ENCODE measurements at regions not wholly inside any gene's neighbourhood (a gene's known extent, or its start where the extent isn't known, plus 50 kb on each side); places are given as distances from the start of the nearest gene placed in this dataset.

DNA sequence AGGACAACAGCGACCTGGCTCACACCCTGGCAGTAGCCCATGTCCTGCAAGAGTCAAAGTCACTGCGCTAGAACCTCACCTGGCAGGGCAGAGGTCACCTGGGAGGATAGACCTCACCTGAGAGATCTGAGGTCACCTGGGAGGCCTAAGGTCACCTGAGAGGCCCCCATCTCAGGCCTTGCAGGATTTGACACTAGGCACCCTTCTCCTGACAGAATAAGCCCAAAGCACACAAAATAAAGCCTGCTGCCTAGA lies 75.2 kb upstream of the SPTLC1 start:
- TF ChIP-seq, protein P1, sequence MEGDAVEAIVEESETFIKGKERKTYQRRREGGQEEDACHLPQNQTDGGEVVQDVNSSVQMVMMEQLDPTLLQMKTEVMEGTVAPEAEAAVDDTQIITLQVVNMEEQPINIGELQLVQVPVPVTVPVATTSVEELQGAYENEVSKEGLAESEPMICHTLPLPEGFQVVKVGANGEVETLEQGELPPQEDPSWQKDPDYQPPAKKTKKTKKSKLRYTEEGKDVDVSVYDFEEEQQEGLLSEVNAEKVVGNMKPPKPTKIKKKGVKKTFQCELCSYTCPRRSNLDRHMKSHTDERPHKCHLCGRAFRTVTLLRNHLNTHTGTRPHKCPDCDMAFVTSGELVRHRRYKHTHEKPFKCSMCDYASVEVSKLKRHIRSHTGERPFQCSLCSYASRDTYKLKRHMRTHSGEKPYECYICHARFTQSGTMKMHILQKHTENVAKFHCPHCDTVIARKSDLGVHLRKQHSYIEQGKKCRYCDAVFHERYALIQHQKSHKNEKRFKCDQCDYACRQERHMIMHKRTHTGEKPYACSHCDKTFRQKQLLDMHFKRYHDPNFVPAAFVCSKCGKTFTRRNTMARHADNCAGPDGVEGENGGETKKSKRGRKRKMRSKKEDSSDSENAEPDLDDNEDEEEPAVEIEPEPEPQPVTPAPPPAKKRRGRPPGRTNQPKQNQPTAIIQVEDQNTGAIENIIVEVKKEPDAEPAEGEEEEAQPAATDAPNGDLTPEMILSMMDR (conservative IDR thresholded peaks at IDR 0.05 in 1 of 2, IDR thresholded peaks at IDR 0.05 in 1 of 2; ENCODE audit: extremely low read depth in 1 of 2, insufficient read depth in 1 of 2, low read depth in 1 of 2, low read length in 2 of 2): no peak
- no peak for TF ChIP-seq EZH2 (IDR thresholded peaks at IDR 0.05; ENCODE audit: borderline replicate concordance, low read length)
